ENCODE measurements at regions not wholly inside any gene's neighbourhood (a gene's known extent, or its start where the extent isn't known, plus 50 kb on each side); places are given as distances from the start of the nearest gene placed in this dataset.

GRCh38 chr2:67075530-67076238, 321.4 kb upstream of the ETAA1 start:
- DNase-seq (ENCODE audit: low spot score, unreplicated experiment): no peak
- Mint-ChIP-seq H3K27ac (peak overlapping the region; percentile 71), H3K4me1 (ENCODE audit: low read depth) (peaks cover 20% of the 10 kb centered on the region), H3K4me3 (ENCODE audit: low read depth) (no peak overlapping the region), H3K9me3 (ENCODE audit: low read depth) (peaks cover 39% of the 10 kb centered on the region), H3K27me3 (no peaks in the 10 kb centered on the region), H3K36me3 (ENCODE audit: insufficient read depth) (peaks cover 37% of the 10 kb centered on the region)
- no peak for TF ChIP-seq CTCF (IDR thresholded peaks at IDR 0.05; ENCODE audit: unreplicated experiment)

DNA sequence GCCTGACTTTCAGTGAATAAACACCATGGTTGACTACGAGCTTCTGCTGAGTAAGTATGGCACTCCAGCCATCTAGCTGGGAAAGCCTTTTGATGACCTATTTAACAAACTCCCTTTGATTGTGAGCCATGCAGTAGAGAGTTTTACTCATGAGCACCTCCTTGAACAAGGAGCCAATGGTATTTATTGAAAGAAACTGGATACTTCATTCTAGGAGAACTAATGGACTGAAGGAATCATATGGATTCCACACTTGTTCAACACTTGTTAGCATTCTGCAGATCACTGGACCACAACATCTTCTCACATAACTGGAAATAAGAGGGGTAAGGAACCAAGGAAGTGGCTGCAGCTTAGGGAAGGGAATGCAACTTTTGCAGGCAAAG, 320.9 kb upstream of the ETAA1 start:
- DNase-seq (ENCODE audit: low spot score, unreplicated experiment): no peak
- Mint-ChIP-seq H3K4me3 (ENCODE audit: low read depth) (no peak overlapping the region), H3K9me3 (ENCODE audit: low read depth) (peaks cover 44% of the 10 kb centered on the region), H3K27me3 (no peaks in the 10 kb centered on the region), H3K36me3 (ENCODE audit: insufficient read depth) (peaks cover 43% of the 10 kb centered on the region), H3K27ac (peak overlapping the region; percentile 63), H3K4me1 (ENCODE audit: low read depth) (peaks cover 20% of the 10 kb centered on the region)
- no peak for TF ChIP-seq CTCF (IDR thresholded peaks at IDR 0.05; ENCODE audit: unreplicated experiment)

DNA sequence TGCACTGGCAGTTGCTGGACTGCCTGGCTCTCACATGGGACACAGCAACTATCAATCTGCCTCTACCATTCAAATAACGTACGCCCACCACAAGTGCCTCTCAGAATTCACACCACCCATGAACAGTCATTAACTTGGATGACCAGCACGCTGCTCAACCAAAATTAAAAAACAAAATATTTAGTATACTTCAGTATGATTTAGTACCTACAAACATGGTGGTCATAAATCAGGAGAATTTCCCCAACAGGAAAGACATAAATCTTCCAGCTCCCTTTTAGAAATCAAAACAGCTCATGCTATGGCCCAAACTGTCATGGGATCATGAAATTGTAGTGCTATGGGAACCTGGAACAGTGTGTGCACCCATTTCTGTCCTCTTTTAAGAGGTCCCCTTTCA, 317.4 kb upstream of the ETAA1 start:
- Mint-ChIP-seq H3K4me1 (ENCODE audit: low read depth) (peaks cover 36% of the 10 kb centered on the region), H3K27ac (peak overlapping the region; percentile 1), H3K4me3 (ENCODE audit: low read depth) (no peak overlapping the region), H3K27me3 (no peaks in the 10 kb centered on the region), H3K36me3 (ENCODE audit: insufficient read depth) (peaks cover 42% of the 10 kb centered on the region), H3K9me3 (ENCODE audit: low read depth) (peaks cover 37% of the 10 kb centered on the region)
- no peak for DNase-seq (ENCODE audit: low spot score, unreplicated experiment)
- TF ChIP-seq CTCF (IDR thresholded peaks at IDR 0.05; ENCODE audit: unreplicated experiment): no peak

DNA sequence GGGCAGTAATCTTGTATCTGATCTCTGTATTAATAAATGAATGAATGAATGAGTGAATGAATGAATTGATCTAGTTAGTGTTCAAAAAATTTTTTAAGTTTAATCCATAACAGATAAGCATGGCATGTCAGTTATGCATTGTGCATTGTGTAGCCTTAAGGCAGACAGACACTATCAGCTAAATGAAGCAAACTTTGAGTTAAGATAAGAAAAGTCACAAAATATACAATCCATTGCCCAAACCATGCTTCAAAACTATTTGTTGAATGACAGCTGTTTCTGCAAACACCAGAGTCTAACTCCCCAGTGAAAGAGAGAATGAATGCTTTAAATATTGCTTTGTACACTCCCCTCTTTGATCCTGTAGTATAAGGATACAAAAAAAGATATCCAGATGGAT, 314.3 kb upstream of the ETAA1 start:
- H3K27ac Mint-ChIP-seq: peak overlapping the region; percentile 90
- no peak for TF ChIP-seq CTCF (IDR thresholded peaks at IDR 0.05; ENCODE audit: unreplicated experiment)
- no peak for DNase-seq (ENCODE audit: low spot score, unreplicated experiment)
- peaks cover 21% of the 10 kb centered on the region for H3K4me1 Mint-ChIP-seq (ENCODE audit: low read depth)
- H3K9me3 Mint-ChIP-seq (ENCODE audit: low read depth): peaks cover 44% of the 10 kb centered on the region
- peaks cover 51% of the 10 kb centered on the region for H3K36me3 Mint-ChIP-seq (ENCODE audit: insufficient read depth)
- no peaks in the 10 kb centered on the region for H3K27me3 Mint-ChIP-seq
- no peak overlapping the region for H3K4me3 Mint-ChIP-seq (ENCODE audit: low read depth)

DNA sequence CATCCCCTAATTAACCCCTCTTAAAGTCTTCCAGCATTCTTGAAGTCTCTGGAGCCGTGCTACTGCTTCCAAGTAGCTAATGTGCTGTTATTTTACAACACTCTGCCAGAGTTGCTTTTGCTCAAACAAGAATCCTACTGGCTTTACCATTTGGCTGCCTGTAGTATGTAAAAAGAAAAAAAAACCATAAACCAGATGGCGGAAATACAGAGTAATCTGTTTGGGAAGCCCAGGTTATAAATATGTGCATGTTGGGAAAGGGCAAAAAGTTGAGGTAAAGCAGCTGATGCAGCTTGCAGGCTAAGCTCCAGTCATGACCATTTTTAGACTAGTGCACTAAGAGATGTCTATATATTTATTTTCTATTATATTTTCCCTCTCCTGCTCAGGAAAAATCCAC, 313.2 kb upstream of the ETAA1 start:
- peaks cover 21% of the 10 kb centered on the region for H3K4me1 Mint-ChIP-seq (ENCODE audit: low read depth)
- H3K27me3 Mint-ChIP-seq: peaks cover 3% of the 10 kb centered on the region
- peaks cover 51% of the 10 kb centered on the region for H3K36me3 Mint-ChIP-seq (ENCODE audit: insufficient read depth)
- H3K9me3 Mint-ChIP-seq (ENCODE audit: low read depth): peaks cover 49% of the 10 kb centered on the region
- no peak overlapping the region for H3K4me3 Mint-ChIP-seq (ENCODE audit: low read depth)
- no peak overlapping the region for H3K27ac Mint-ChIP-seq
- no peak for DNase-seq (ENCODE audit: low spot score, unreplicated experiment)
- TF ChIP-seq CTCF (IDR thresholded peaks at IDR 0.05; ENCODE audit: unreplicated experiment): no peak
